OCI-LY7 (cell line): ENCODE measurements at regions not wholly inside any gene's neighbourhood (a gene's known extent, or its start where the extent isn't known, plus 50 kb on each side); places are given as distances from the start of the nearest gene placed in this dataset.

Source experiments
- BruUV-seq: library from RNA; stranded (reverse); fragments of 400-500 nt; replicated peaks from 2 replicates; lab custom pipeline; 2021; lab: Mats Ljungman, UMichigan
- CTCF ChIA-PET: fragments of 300-600 bp; sonication (Branson Sonifier 250); formaldehyde crosslinking; loops from one replicate; lab custom pipeline; 2022; ENCODE audit warnings: antibody characterized with exemption; ENCODE audit not compliant: unreplicated experiment; lab: Charles Lee
- POLR2A ChIA-PET: fragments of 300-600 bp; sonication (Branson Sonifier 250); formaldehyde crosslinking; loops from one replicate; lab custom pipeline; 2022; ENCODE audit warnings: antibody characterized with exemption; lab: Charles Lee
- DNase-seq: peaks from one replicate; pipeline ENCODE4 v3.0.0-alpha.2; 2015; ENCODE audit warnings: low spot score
- H2AFZ ChIP-seq: fragments of 200-600 bp; sonication (generic), shearing (Covaris generic); 2 replicates; pipeline ENCODE4 v1.6.1; 2014; ENCODE audit warnings: mild to moderate bottlenecking, antibody characterized with exemption, low read length, moderate library complexity
- H3K27ac ChIP-seq: fragments of 200-600 bp; sonication (generic); 2 replicates; pipeline ENCODE4 v1.5.1; 2014; ENCODE audit warnings: mixed run types, low read depth, mild to moderate bottlenecking, moderate library complexity, low read length, inconsistent platforms; ENCODE audit not compliant: poor library complexity, severe bottlenecking
- H3K36me3 ChIP-seq: fragments of 200-600 bp; sonication (generic); 2 replicates; pipeline ENCODE4 v1.6.1; 2014; ENCODE audit warnings: mild to moderate bottlenecking, antibody characterized with exemption, low read length, moderate library complexity, mixed read lengths; ENCODE audit not compliant: insufficient read depth
- H3K4me1 ChIP-seq: fragments of 200-600 bp; sonication (generic); 2 replicates; pipeline ENCODE4 v1.5.1; 2014; ENCODE audit warnings: mild to moderate bottlenecking, low read length; ENCODE audit not compliant: insufficient read depth, poor library complexity, severe bottlenecking
- H3K4me2 ChIP-seq: fragments of 200-600 bp; sonication (generic); 2 replicates; pipeline ENCODE4 v1.6.1; 2014; ENCODE audit warnings: mild to moderate bottlenecking, low read length
- H3K4me3 ChIP-seq: fragments of 200-600 bp; sonication (generic); 2 replicates; pipeline ENCODE4 v1.5.1; 2014; ENCODE audit warnings: mild to moderate bottlenecking, low read depth, low read length; ENCODE audit not compliant: poor library complexity, severe bottlenecking
- H3K79me2 ChIP-seq: fragments of 200-600 bp; sonication (generic); 2 replicates; pipeline ENCODE4 v1.6.1; 2016; ENCODE audit warnings: low read depth, mild to moderate bottlenecking, low read length, moderate library complexity, mixed read lengths; ENCODE audit not compliant: insufficient read depth
- H3K9me2 ChIP-seq: fragments of 200-600 bp; sonication (generic); 2 replicates; pipeline ENCODE4 v1.6.1; 2016; ENCODE audit warnings: mild to moderate bottlenecking, low read length, mixed read lengths; ENCODE audit not compliant: insufficient read depth
- H3K9me3 ChIP-seq: fragments of 200-600 bp; sonication (generic); 2 replicates; pipeline ENCODE4 v1.6.1; 2014; ENCODE audit warnings: mild to moderate bottlenecking, mixed run types, low read length, mixed read lengths
- H4K20me1 ChIP-seq: fragments of 200-600 bp; sonication (generic); 2 replicates; pipeline ENCODE4 v1.6.1; 2014; ENCODE audit warnings: mild to moderate bottlenecking, antibody characterized with exemption, low read length, moderate library complexity, mixed read lengths; ENCODE audit not compliant: insufficient read depth
- CTCF ChIP-seq: fragments of 200-600 bp; sonication (generic); conservative IDR thresholded peaks from 2 replicates; pipeline ENCODE4 v1.5.1; 2014; ENCODE audit warnings: mild to moderate bottlenecking, antibody characterized with exemption, low read length, moderate library complexity, mixed read lengths
- EZH2phosphoT487 ChIP-seq: fragments of 200-600 bp; sonication (generic); IDR thresholded peaks from 2 replicates; pipeline ENCODE4 v1.6.1; 2018; ENCODE audit warnings: low read depth, borderline replicate concordance, mild to moderate bottlenecking, mixed run types, antibody characterized with exemption, low read length, moderate library complexity, mixed read lengths
- intact Hi-C: fragments of 100-400 bp; cut with micrococcal nuclease; formaldehyde crosslinking; loops from one replicate; pipeline ENCODE4 v1.10.0; 2022; ENCODE audit not compliant: unreplicated experiment

- TF ChIP-seq CTCF (no peak), EZH2phosphoT487 (no peak)
- Histone ChIP-seq H3K79me2 (no peaks in the 10 kb centered on the region), H3K36me3 (no peaks in the 10 kb centered on the region), H3K9me2 (no peaks in the 10 kb centered on the region), H3K27ac (no peak overlapping the region), H3K9me3 (no peaks in the 10 kb centered on the region), H3K4me3 (no peak overlapping the region), H3K4me1 (no peaks in the 10 kb centered on the region), H4K20me1 (no peaks in the 10 kb centered on the region), H3K4me2 (no peak overlapping the region), H2AFZ (no peak overlapping the region)
- CTCF ChIA-PET = no interaction called here
- DNase-seq = no peak
- POLR2A ChIA-PET = no interaction called here
- no TSS peak for BruUV-seq
- intact Hi-C loops = no loop called here
Measured at GRCh38 chr22:49473286-49473685, 354.4 kb downstream of the BRD1 start.

GRCh38 chr22:49470741-49471503, 356.8 kb downstream of the BRD1 start:
- Histone ChIP-seq H2AFZ (no peak overlapping the region), H3K9me3 (no peaks in the 10 kb centered on the region), H3K9me2 (no peaks in the 10 kb centered on the region), H3K4me2 (no peak overlapping the region), H3K79me2 (no peaks in the 10 kb centered on the region), H3K4me3 (no peak overlapping the region), H4K20me1 (no peaks in the 10 kb centered on the region), H3K4me1 (peaks cover 18% of the 10 kb centered on the region), H3K27ac (no peak overlapping the region), H3K36me3 (no peaks in the 10 kb centered on the region)
- intact Hi-C loops = no loop called here
- ChIA-PET POLR2A (interaction anchor here (0.7 kb wide), 1 partner anchor 468 kb away, joined by 3 read pairs; no protein-coding TSS in a partner anchor), CTCF (no interaction called here)
- DNase-seq = no peak
- TF ChIP-seq EZH2phosphoT487 = no peak
- TF ChIP-seq CTCF = no peak
- no TSS peak for BruUV-seq
